H7 (cell line): ENCODE measurements at regions not wholly inside any gene's neighbourhood (a gene's known extent, or its start where the extent isn't known, plus 50 kb on each side); places are given as distances from the start of the nearest gene placed in this dataset.

ENCODE experiments used
- DNase-seq: peaks from one replicate; pipeline ENCODE4 v3.0.0; 2012
- H3K27me3 ChIP-seq: 2 replicates; pipeline ENCODE4 v1.6.0; 2011; ENCODE audit warnings: mild to moderate bottlenecking, low read length; ENCODE audit not compliant: control insufficient read depth, insufficient read depth
- H3K36me3 ChIP-seq: replicated peaks from 2 replicates; pipeline ENCODE4 v1.5.1; 2011; ENCODE audit warnings: low read length; ENCODE audit not compliant: control insufficient read depth, insufficient read depth
- H3K4me3 ChIP-seq: 2 replicates; pipeline ENCODE4 v1.5.1; 2011; ENCODE audit warnings: low read depth, mild to moderate bottlenecking, control low read depth, low read length, moderate library complexity; ENCODE audit not compliant: insufficient read depth

DNA sequence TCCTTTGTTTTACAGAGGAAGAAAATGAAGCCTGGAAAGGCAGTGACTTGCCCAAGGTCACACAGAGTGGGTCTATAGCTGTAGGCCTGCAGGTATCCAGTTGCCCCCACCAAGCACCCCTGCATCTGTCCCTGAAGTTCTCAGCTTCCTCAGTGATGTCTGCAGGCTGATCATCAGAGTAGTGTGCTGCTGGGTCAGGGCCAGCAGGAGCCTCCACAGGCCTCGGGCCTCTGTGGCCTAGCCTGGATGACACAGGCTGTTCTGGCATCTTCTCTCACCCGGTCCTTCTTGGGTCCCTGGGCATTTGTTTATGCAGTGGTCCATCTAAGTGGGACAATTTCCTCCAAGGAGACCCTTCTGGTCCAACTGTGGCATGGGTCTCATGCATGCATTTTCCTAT is 74.8 kb upstream of the E2F8 start:
- Histone ChIP-seq H3K4me3 (no peak overlapping the region), H3K36me3 (no peaks in the 10 kb centered on the region), H3K27me3 (no peaks in the 10 kb centered on the region)
- no peak for DNase-seq

DNA sequence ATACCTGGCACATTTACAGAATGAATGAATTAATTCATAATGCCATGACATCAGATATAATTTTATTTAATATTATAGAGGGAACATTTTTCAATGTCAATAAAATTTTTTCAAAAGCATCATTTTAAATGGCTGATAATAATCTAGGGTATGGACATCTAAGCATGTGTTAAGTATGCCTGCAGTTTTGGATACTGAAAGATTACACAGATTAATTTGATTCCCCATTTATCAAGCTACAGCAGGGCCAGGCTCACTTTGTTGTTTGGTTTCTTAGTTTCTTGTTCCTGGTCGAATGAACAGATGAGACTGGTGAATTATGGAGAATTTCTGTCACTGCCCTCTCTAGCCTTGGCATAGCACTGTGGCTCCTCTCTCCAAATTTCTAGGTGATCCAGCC is 72.4 kb upstream of the E2F8 start:
- no peak for DNase-seq
- Histone ChIP-seq H3K36me3 (no peaks in the 10 kb centered on the region), H3K27me3 (no peaks in the 10 kb centered on the region)

GRCh38 chr11:19311308-19312030 is 70.7 kb upstream of the E2F8 start:
- Histone ChIP-seq H3K4me3 (no peak overlapping the region), H3K36me3 (no peaks in the 10 kb centered on the region), H3K27me3 (no peaks in the 10 kb centered on the region)
- DNase-seq: peak; percentile 75

More for the DNA sequence above, 72.4 kb upstream of the E2F8 start:
- H3K4me3 ChIP-seq: no peak overlapping the region

DNA sequence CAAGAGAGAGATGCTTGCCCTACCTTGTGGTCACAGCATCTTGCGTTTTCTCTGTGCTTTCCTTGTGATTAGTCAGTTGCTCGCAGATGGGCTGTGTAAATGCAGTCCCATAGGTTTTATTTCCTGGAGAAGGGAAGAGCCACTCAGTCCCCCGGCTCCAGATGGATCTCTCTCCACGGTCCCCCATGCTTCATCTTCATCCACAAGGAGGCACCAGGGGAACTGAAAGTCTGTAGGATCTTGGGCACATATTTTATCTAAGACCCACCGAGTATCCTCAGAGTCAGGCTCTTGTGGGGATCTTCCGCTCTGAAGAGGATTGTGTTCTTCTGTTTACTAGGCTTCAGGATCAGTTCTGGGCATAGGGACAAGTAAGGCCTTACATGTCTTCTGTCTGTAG is 66.8 kb upstream of the E2F8 start:
- DNase-seq: peak; percentile 43
- Histone ChIP-seq H3K4me3 (no peak overlapping the region), H3K36me3 (no peaks in the 10 kb centered on the region), H3K27me3 (no peaks in the 10 kb centered on the region)

DNA sequence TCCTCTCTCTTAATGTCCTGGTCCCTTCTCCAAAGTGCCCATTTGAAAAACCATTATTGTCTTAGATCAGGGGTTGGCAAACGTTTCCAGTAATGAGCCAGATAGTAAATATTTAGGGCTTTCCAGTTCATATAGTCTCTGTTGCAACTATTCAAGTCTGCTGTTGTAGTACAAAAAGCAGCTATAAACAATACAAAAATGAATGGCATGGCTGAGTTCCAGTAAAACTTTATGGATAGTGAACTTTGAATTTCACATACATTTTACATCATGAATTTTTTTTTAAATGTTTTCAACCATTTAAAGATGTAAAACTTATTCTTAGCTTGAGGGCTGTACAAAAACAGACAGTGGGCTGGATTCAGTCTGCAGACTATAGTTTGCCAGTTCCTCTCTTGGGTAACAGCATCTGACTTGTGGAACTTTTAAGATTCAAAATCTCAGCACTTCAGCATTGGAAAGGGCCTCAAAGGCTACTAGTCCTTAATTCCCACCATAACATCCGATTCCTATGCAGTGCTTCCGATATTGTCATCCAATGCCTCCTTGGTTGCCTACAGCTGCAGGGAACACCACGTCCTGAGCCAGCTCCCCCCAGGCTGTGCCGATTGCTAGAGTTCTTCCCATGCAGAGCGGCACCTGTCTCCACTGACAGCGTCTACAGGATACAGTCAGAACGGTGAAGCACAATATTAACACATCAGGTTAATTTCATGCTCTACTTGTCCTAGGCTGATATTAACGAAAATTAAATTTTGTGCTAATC is 65.6 kb upstream of the E2F8 start:
- Histone ChIP-seq H3K27me3 (no peaks in the 10 kb centered on the region), H3K36me3 (no peaks in the 10 kb centered on the region), H3K4me3 (no peak overlapping the region)
- DNase-seq: no peak

DNA sequence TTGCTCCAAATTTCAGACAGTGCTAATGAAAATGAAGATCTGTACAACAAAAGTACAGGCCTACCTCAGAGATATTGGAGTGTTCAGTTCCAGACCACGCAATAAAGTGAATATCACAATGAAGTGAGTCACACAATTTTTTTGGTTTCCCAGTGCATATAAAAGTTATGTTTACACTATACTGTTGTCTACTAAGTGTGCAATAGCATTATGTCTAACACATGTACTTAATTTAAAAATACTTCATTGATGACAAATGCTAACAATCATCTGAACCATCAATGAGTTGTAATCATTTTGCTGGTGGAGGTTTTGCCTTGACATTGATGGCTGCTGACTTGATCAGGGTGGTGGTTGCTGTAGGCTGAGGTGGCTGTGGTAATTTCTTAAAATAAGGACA is 60.6 kb upstream of the E2F8 start:
- Histone ChIP-seq H3K36me3 (no peaks in the 10 kb centered on the region), H3K27me3 (no peaks in the 10 kb centered on the region), H3K4me3 (no peak overlapping the region)
- DNase-seq: no peak

- H3K27me3 ChIP-seq: no peaks in the 10 kb centered on the region
- H3K36me3 ChIP-seq: no peaks in the 10 kb centered on the region
- no peak overlapping the region for H3K4me3 ChIP-seq
- DNase-seq: no peak
Observed at GRCh38 chr11:19294444-19294843, 53.7 kb upstream of the E2F8 start.

- Histone ChIP-seq H3K4me3 (no peak overlapping the region), H3K27me3 (no peaks in the 10 kb centered on the region), H3K36me3 (no peaks in the 10 kb centered on the region)
- DNase-seq: no peak
Observed at GRCh38 chr11:19291064-19291463, 50.3 kb upstream of the E2F8 start.
